A673 (cell line): ENCODE measurements at regions not wholly inside any gene's neighbourhood (a gene's known extent, or its start where the extent isn't known, plus 50 kb on each side); places are given as distances from the start of the nearest gene placed in this dataset.
A peak's percentile ranks its signal among the peaks of the same experiment; 100 is the strongest.

Experiments
- BruUV-seq: library from RNA; stranded (reverse); fragments of 400-500 nt; replicated peaks from 2 replicates; lab custom pipeline; 2021; lab: Mats Ljungman, UMichigan
- CTCF ChIA-PET: fragments of 300-600 bp; sonication (Branson Sonifier 250); formaldehyde crosslinking; loops from one replicate; lab custom pipeline; 2022; ENCODE audit warnings: antibody characterized with exemption; lab: Charles Lee
- POLR2A ChIA-PET: fragments of 300-600 bp; sonication (Branson Sonifier 250); formaldehyde crosslinking; loops from one replicate; lab custom pipeline; 2022; ENCODE audit warnings: antibody characterized with exemption; ENCODE audit not compliant: low non-redundant PET; lab: Charles Lee
- DNase-seq: peaks from one replicate; pipeline ENCODE4 v3.0.0-alpha.2; 2015; ENCODE audit warnings: low spot score
- H3K27ac ChIP-seq: fragments of 200-600 bp; sonication (generic); 2 replicates; pipeline ENCODE4 v1.5.1; 2016; ENCODE audit warnings: mixed run types, low read depth, mild to moderate bottlenecking, mixed read lengths, antibody characterized with exemption, low read length; ENCODE audit not compliant: poor library complexity, severe bottlenecking
- H3K27me3 ChIP-seq: fragments of 200-600 bp; sonication (generic); replicated peaks from 2 replicates; pipeline ENCODE4 v1.6.1; 2017; ENCODE audit warnings: mixed run types, low read depth, mild to moderate bottlenecking, mixed read lengths, antibody characterized with exemption, low read length; ENCODE audit not compliant: insufficient read depth, poor library complexity
- H3K36me3 ChIP-seq: fragments of 200-600 bp; sonication (generic); 2 replicates; pipeline ENCODE4 v1.6.1; 2016; ENCODE audit warnings: mixed run types, mild to moderate bottlenecking, mixed read lengths, antibody characterized with exemption, low read length; ENCODE audit not compliant: insufficient read depth, poor library complexity, severe bottlenecking
- H3K4me1 ChIP-seq: fragments of 200-600 bp; sonication (generic); 2 replicates; pipeline ENCODE4 v1.6.1; 2017; ENCODE audit warnings: mixed run types, mild to moderate bottlenecking, mixed read lengths, antibody characterized with exemption, low read length; ENCODE audit not compliant: insufficient read depth, poor library complexity, severe bottlenecking
- H3K4me3 ChIP-seq: fragments of 200-600 bp; sonication (generic); 2 replicates; pipeline ENCODE4 v1.5.1; 2016; ENCODE audit warnings: low read depth, mixed run types, mild to moderate bottlenecking, mixed read lengths, low read length; ENCODE audit not compliant: poor library complexity, severe bottlenecking
- H3K9me3 ChIP-seq: fragments of 200-600 bp; sonication (generic); 2 replicates; pipeline ENCODE4 v1.6.1; 2016; ENCODE audit warnings: mixed run types, low read depth, mild to moderate bottlenecking, mixed read lengths, antibody characterized with exemption, low read length; ENCODE audit not compliant: poor library complexity, severe bottlenecking
- EZH2 ChIP-seq: fragments of 200-600 bp; sonication (generic); IDR thresholded peaks from 2 replicates; pipeline ENCODE4 v1.6.1; 2017; ENCODE audit warnings: borderline replicate concordance, low read depth, mild to moderate bottlenecking, mixed read lengths, antibody characterized with exemption, low read length; ENCODE audit not compliant: poor library complexity, severe bottlenecking
- intact Hi-C: fragments of 100-400 bp; cut with micrococcal nuclease; formaldehyde crosslinking; loops from one replicate; pipeline ENCODE4 v1.10.0; 2022; ENCODE audit not compliant: unreplicated experiment
- TF ChIP-seq, protein P1 (sequence below): fragments of 300-800, 200-600 bp; sonication (generic); conservative IDR thresholded peaks from 2 replicates; pipeline ENCODE4 v1.5.1; 2017; ENCODE audit warnings: low read depth, mild to moderate bottlenecking, antibody characterized with exemption, low read length, moderate library complexity, mixed read lengths

DNA sequence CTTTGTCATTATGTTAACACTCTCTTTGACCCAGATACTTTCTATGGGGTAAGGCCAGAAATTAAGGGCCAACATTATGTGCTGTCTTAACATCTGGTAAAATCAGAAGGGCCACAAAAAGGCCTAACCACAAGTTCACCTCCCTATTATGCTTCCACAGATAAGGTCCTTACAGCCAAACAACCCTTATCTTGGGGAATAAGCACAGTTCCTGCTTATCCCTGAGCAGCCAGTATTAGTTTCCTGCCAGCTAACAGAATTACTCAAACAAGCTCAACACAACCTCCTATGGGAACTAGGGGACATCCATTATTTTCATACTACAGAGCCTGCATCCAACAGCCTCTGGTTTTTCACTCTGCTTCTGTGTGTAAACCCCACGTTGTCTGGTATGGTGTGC is 724.8 kb downstream of the HACE1 start:
- no peaks in the 10 kb centered on the region for H3K9me3 ChIP-seq
- ChIA-PET POLR2A (no interaction called here), CTCF (no interaction called here)
- no peak for TF ChIP-seq EZH2
- TF ChIP-seq, protein P1, sequence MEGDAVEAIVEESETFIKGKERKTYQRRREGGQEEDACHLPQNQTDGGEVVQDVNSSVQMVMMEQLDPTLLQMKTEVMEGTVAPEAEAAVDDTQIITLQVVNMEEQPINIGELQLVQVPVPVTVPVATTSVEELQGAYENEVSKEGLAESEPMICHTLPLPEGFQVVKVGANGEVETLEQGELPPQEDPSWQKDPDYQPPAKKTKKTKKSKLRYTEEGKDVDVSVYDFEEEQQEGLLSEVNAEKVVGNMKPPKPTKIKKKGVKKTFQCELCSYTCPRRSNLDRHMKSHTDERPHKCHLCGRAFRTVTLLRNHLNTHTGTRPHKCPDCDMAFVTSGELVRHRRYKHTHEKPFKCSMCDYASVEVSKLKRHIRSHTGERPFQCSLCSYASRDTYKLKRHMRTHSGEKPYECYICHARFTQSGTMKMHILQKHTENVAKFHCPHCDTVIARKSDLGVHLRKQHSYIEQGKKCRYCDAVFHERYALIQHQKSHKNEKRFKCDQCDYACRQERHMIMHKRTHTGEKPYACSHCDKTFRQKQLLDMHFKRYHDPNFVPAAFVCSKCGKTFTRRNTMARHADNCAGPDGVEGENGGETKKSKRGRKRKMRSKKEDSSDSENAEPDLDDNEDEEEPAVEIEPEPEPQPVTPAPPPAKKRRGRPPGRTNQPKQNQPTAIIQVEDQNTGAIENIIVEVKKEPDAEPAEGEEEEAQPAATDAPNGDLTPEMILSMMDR, result no peak
- no peaks in the 10 kb centered on the region for H3K4me1 ChIP-seq
- BruUV-seq, result no TSS peak
- no peak overlapping the region for H3K4me3 ChIP-seq
- intact Hi-C loops, result no loop called here
- H3K27me3 ChIP-seq, result no peaks in the 10 kb centered on the region
- no peaks in the 10 kb centered on the region for H3K36me3 ChIP-seq
- DNase-seq, result no peak
- no peak overlapping the region for H3K27ac ChIP-seq

GRCh38 chr6:104130343-104130742 is 729.4 kb downstream of the HACE1 start:
- no peaks in the 10 kb centered on the region for H3K4me1 ChIP-seq
- H3K9me3 ChIP-seq, result no peaks in the 10 kb centered on the region
- intact Hi-C loops, result no loop called here
- POLR2A ChIA-PET, result no interaction called here
- no peak for TF ChIP-seq EZH2
- TF ChIP-seq, protein P1, result no peak
- no peaks in the 10 kb centered on the region for H3K36me3 ChIP-seq
- no peak overlapping the region for H3K4me3 ChIP-seq
- H3K27ac ChIP-seq, result no peak overlapping the region
- CTCF ChIA-PET, result no interaction called here
- BruUV-seq, result no TSS peak
- DNase-seq, result no peak
- no peaks in the 10 kb centered on the region for H3K27me3 ChIP-seq

DNA sequence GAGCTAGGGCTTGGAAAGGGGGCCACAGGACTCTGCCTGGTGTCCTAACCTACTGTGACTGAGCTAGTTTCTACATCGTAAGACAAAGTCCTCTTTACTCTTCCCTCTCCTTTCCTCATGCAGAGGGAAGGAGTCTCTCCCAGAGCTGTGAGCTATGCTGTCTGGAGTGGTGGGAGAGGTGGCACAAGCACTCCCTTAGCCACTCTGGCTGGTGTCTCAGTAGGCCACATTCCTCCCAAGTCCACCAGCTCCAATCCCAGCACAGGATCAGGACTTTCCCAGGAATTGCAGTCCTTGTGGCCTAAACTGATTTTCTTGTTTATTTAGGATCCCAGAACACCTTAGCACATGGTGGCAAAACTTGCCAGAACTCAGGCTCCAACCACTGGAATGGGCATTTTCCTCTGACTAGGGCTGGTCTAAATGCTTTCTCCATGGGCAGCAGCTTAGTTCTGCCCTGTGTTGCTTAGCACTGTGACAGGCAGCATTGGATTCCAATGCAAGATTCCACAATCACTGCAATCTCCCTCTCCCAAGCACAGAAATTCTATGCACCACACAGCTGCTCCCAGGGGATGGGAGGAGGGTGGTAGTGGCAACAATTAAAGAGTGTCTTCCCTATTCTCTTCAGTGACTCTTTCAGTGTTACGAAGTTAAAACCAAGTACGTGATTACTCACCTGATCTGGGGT is 733.3 kb downstream of the HACE1 start:
- no TSS peak for BruUV-seq
- Histone ChIP-seq H3K4me1 (no peaks in the 10 kb centered on the region), H3K4me3 (no peak overlapping the region), H3K36me3 (no peaks in the 10 kb centered on the region), H3K9me3 (no peaks in the 10 kb centered on the region), H3K27me3 (no peaks in the 10 kb centered on the region), H3K27ac (no peak overlapping the region)
- no peak for TF ChIP-seq EZH2
- TF ChIP-seq, protein P1, result no peak
- ChIA-PET CTCF (no interaction called here), POLR2A (no interaction called here)
- intact Hi-C loops, result no loop called here
- peak; percentile 2 for DNase-seq
